ENCODE measurements at regions not wholly inside any gene's neighbourhood (a gene's known extent, or its start where the extent isn't known, plus 50 kb on each side); places are given as distances from the start of the nearest gene placed in this dataset.

DNA sequence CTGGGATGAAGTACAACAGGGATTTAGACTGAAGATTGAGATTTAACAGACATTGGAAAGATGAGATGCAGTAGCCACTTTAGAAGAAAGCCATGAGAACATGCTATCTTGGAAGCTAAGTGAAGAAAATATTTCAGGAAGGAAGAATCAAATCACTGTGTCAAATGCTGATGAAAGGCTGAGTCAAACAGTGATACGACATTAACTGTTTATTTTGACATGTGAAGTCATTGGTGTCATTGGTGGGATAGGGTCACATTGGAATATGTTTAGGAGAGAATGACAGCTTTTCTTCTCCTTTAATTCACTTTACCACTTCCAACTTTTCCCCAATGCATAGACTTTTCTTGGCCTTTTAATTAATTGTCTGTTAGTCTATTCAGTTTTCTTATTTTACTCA lies 653.0 kb upstream of the BOD1L1 start:
- TF ChIP-seq, protein P1, sequence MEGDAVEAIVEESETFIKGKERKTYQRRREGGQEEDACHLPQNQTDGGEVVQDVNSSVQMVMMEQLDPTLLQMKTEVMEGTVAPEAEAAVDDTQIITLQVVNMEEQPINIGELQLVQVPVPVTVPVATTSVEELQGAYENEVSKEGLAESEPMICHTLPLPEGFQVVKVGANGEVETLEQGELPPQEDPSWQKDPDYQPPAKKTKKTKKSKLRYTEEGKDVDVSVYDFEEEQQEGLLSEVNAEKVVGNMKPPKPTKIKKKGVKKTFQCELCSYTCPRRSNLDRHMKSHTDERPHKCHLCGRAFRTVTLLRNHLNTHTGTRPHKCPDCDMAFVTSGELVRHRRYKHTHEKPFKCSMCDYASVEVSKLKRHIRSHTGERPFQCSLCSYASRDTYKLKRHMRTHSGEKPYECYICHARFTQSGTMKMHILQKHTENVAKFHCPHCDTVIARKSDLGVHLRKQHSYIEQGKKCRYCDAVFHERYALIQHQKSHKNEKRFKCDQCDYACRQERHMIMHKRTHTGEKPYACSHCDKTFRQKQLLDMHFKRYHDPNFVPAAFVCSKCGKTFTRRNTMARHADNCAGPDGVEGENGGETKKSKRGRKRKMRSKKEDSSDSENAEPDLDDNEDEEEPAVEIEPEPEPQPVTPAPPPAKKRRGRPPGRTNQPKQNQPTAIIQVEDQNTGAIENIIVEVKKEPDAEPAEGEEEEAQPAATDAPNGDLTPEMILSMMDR (IDR thresholded peaks at IDR 0.05 in 8 of 11, conservative IDR thresholded peaks at IDR 0.05 in 3 of 11): no peak
- TF ChIP-seq POLR2A (IDR thresholded peaks at IDR 0.05): no peak

All from spleen (tissue), 7 donors.